WTC11 (cell line): ENCODE measurements at regions not wholly inside any gene's neighbourhood (a gene's known extent, or its start where the extent isn't known, plus 50 kb on each side); places are given as distances from the start of the nearest gene placed in this dataset.

Experiments
- AFF4 ChIP-seq: sonication (generic); formaldehyde crosslinking; IDR thresholded peaks from 2 replicates; pipeline ENCODE4 v1.8.1; 2023; ENCODE audit warnings: mild to moderate bottlenecking, missing genetic modification reagents, borderline replicate concordance
- CREM ChIP-seq: sonication (generic); formaldehyde crosslinking; IDR thresholded peaks from 2 replicates; pipeline ENCODE4 v1.8.1; 2022; ENCODE audit warnings: mild to moderate bottlenecking, missing genetic modification reagents, moderate library complexity
- CTCF ChIP-seq: fragments of 200-600 bp; IDR thresholded peaks from 2 replicates; pipeline ENCODE4 v1.8.0; 2022; ENCODE audit warnings: antibody characterized with exemption
- ESRRA ChIP-seq: sonication (generic); formaldehyde crosslinking; IDR thresholded peaks from 2 replicates; pipeline ENCODE4 v1.8.1; 2022; ENCODE audit warnings: mild to moderate bottlenecking, missing genetic modification reagents, borderline replicate concordance
- FOXJ3 ChIP-seq: sonication (generic); formaldehyde crosslinking; IDR thresholded peaks from 2 replicates; pipeline ENCODE4 v1.9.0; 2021; ENCODE audit warnings: missing genetic modification reagents, mild to moderate bottlenecking, borderline replicate concordance
- GABPB1 ChIP-seq: sonication (generic); formaldehyde crosslinking; IDR thresholded peaks from 2 replicates; pipeline ENCODE4 v1.8.1; 2023; ENCODE audit warnings: mild to moderate bottlenecking, missing genetic modification reagents
- JUN ChIP-seq: sonication (generic); formaldehyde crosslinking; IDR thresholded peaks from 2 replicates; pipeline ENCODE4 v1.8.0; 2023; ENCODE audit warnings: mild to moderate bottlenecking, missing genetic modification reagents
- NFYB ChIP-seq: sonication (generic); formaldehyde crosslinking; conservative IDR thresholded peaks from 2 replicates; pipeline ENCODE4 v1.8.0; 2022; ENCODE audit warnings: low read depth, missing genetic modification reagents
- NR2C2 ChIP-seq: sonication (generic); formaldehyde crosslinking; IDR thresholded peaks from 2 replicates; pipeline ENCODE4 v1.8.0; 2022; ENCODE audit warnings: mild to moderate bottlenecking, missing genetic modification reagents
- ZBTB21 ChIP-seq: sonication (generic); formaldehyde crosslinking; IDR thresholded peaks from 2 replicates; pipeline ENCODE4 v1.8.1; 2023; ENCODE audit warnings: mild to moderate bottlenecking, missing genetic modification reagents, borderline replicate concordance
- ZNF232 ChIP-seq: sonication (generic); formaldehyde crosslinking; IDR thresholded peaks from 2 replicates; pipeline ENCODE4 v1.8.0; 2022; ENCODE audit warnings: mild to moderate bottlenecking, missing genetic modification reagents
- ZNF671 ChIP-seq: fragments of 250-450 bp; sonication (Bioruptor Pico); IDR thresholded peaks from 2 replicates; pipeline ENCODE4 v1.8.0; 2021; ENCODE audit warnings: mild to moderate bottlenecking
- TF ChIP-seq, protein P1 (sequence below): sonication (generic); formaldehyde crosslinking; conservative IDR thresholded peaks from 2 replicates; pipeline ENCODE4 v1.8.1; 2022; ENCODE audit warnings: mild to moderate bottlenecking, missing genetic modification reagents
- TF ChIP-seq, protein P2 (sequence below): sonication (generic); formaldehyde crosslinking; IDR thresholded peaks from 2 replicates; pipeline ENCODE4 v1.8.0; 2023; ENCODE audit warnings: missing genetic modification reagents

- TF ChIP-seq CTCF (no peak), NFYB (no peak), ZNF232 (CRISPR knock-in tag) (no peak), JUN (no peak), CREM (CRISPR knock-in tag) (no peak), NR2C2 (CRISPR knock-in tag) (no peak), FOXJ3 (CRISPR knock-in tag) (no peak), ESRRA (CRISPR knock-in tag) (no peak), GABPB1 (CRISPR knock-in tag) (no peak), ZNF671 (CRISPR knock-in tag) (no peak), AFF4 (CRISPR knock-in tag) (no peak), ZBTB21 (CRISPR knock-in tag) (no peak)
- TF ChIP-seq, protein P1, sequence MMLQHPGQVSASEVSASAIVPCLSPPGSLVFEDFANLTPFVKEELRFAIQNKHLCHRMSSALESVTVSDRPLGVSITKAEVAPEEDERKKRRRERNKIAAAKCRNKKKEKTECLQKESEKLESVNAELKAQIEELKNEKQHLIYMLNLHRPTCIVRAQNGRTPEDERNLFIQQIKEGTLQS (CRISPR knock-in tag), result no peak
- TF ChIP-seq, protein P2, sequence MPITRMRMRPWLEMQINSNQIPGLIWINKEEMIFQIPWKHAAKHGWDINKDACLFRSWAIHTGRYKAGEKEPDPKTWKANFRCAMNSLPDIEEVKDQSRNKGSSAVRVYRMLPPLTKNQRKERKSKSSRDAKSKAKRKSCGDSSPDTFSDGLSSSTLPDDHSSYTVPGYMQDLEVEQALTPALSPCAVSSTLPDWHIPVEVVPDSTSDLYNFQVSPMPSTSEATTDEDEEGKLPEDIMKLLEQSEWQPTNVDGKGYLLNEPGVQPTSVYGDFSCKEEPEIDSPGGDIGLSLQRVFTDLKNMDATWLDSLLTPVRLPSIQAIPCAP (CRISPR knock-in tag), result no peak
Measured at GRCh38 chr22:22082229-22082835, 99.7 kb upstream of the TOP3B start.
